WI38 (cell line): ENCODE measurements at regions not wholly inside any gene's neighbourhood (a gene's known extent, or its start where the extent isn't known, plus 50 kb on each side); places are given as distances from the start of the nearest gene placed in this dataset.

Experiments
- H3K4me3 ChIP-seq: 2 replicates; pipeline ENCODE4 v1.5.1; 2011; ENCODE audit warnings: low read depth, mild to moderate bottlenecking, control low read depth, low read length
- CTCF ChIP-seq: IDR thresholded peaks from 2 replicates; pipeline ENCODE4 v1.5.1; 2012; ENCODE audit warnings: low read depth, mild to moderate bottlenecking, control low read depth, low read length

- TF ChIP-seq CTCF = no peak
- no peak overlapping the region for H3K4me3 ChIP-seq
These were observed 557.2 kb downstream of the MN1 start for GRCh38 chr22:27244328-27244727.

- H3K4me3 ChIP-seq = no peak overlapping the region
- no peak for TF ChIP-seq CTCF
These were observed 556.5 kb downstream of the MN1 start for GRCh38 chr22:27245056-27245455.

- no peak for TF ChIP-seq CTCF
- no peak overlapping the region for H3K4me3 ChIP-seq
These were observed 555.0 kb downstream of the MN1 start for GRCh38 chr22:27246558-27246957.

GRCh38 chr22:27247701-27248434 is 553.7 kb downstream of the MN1 start:
- no peak for TF ChIP-seq CTCF
- H3K4me3 ChIP-seq = no peak overlapping the region

- TF ChIP-seq CTCF = no peak
- H3K4me3 ChIP-seq = no peak overlapping the region
These were observed 551.1 kb downstream of the MN1 start for GRCh38 chr22:27250418-27250817.

- no peak overlapping the region for H3K4me3 ChIP-seq
- TF ChIP-seq CTCF = no peak
These were observed 550.7 kb downstream of the MN1 start for GRCh38 chr22:27250886-27251285.

- no peak for TF ChIP-seq CTCF
- H3K4me3 ChIP-seq = no peak overlapping the region
These were observed 550.0 kb downstream of the MN1 start for GRCh38 chr22:27251563-27251962.
